OCI-LY3 (cell line): ENCODE measurements at regions not wholly inside any gene's neighbourhood (a gene's known extent, or its start where the extent isn't known, plus 50 kb on each side); places are given as distances from the start of the nearest gene placed in this dataset.

Experiments
- EZH2phosphoT487 ChIP-seq: fragments of 200-600 bp; shearing (Covaris generic); IDR thresholded peaks from 2 replicates; pipeline ENCODE4 v1.6.1; 2018; ENCODE audit warnings: antibody characterized with exemption, mixed run types, low read depth
- TF ChIP-seq, protein P1 (sequence below): fragments of 200-600, 300-600 bp; sonication (generic); IDR thresholded peaks from 2 replicates; pipeline ENCODE4 v1.5.1; 2014; ENCODE audit warnings: antibody characterized with exemption, low read length, low read depth

DNA sequence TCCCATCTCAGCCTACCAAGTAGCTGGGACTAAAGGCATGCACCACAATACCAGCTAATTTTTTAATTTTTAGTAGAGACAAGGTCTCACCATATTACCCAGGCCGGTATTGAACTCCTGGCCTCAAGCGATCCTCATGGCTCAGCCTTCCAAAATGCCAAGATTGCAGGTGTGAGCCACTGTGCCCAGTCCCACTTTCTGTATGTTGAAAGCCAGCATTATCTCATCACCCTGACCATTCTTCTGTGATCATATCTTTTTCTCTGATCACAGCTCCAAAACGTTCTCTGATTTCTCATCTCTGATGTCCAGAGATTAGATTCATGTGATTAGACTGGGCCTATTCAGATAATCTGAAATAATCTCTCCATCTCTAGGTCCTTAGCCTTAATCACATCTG lies 337.7 kb downstream of the TPBG start:
- TF ChIP-seq, protein P1, sequence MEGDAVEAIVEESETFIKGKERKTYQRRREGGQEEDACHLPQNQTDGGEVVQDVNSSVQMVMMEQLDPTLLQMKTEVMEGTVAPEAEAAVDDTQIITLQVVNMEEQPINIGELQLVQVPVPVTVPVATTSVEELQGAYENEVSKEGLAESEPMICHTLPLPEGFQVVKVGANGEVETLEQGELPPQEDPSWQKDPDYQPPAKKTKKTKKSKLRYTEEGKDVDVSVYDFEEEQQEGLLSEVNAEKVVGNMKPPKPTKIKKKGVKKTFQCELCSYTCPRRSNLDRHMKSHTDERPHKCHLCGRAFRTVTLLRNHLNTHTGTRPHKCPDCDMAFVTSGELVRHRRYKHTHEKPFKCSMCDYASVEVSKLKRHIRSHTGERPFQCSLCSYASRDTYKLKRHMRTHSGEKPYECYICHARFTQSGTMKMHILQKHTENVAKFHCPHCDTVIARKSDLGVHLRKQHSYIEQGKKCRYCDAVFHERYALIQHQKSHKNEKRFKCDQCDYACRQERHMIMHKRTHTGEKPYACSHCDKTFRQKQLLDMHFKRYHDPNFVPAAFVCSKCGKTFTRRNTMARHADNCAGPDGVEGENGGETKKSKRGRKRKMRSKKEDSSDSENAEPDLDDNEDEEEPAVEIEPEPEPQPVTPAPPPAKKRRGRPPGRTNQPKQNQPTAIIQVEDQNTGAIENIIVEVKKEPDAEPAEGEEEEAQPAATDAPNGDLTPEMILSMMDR: no peak
- no peak for TF ChIP-seq EZH2phosphoT487
